Endothelial cell (in vitro differentiated cells): ENCODE measurements at regions not wholly inside any gene's neighbourhood (a gene's known extent, or its start where the extent isn't known, plus 50 kb on each side); places are given as distances from the start of the nearest gene placed in this dataset.

Source experiments
- DNase-seq: peaks from one replicate; pipeline ENCODE4 v3.0.0; 2021; ENCODE audit warnings: low spot score
- H3K27ac Mint-ChIP-seq: one replicate; pipeline ENCODE4 v1.8.0; 2021; ENCODE audit warnings: mixed read lengths, inconsistent platforms; ENCODE audit not compliant: unreplicated experiment
- H3K27me3 Mint-ChIP-seq: one replicate; pipeline ENCODE4 v1.8.0; 2021; ENCODE audit warnings: mild to moderate bottlenecking, moderate library complexity, mixed read lengths, inconsistent platforms; ENCODE audit not compliant: unreplicated experiment
- H3K36me3 Mint-ChIP-seq: one replicate; pipeline ENCODE4 v1.8.0; 2021; ENCODE audit warnings: mild to moderate bottlenecking, low read depth, mixed read lengths, inconsistent platforms; ENCODE audit not compliant: unreplicated experiment
- H3K4me1 Mint-ChIP-seq: one replicate; pipeline ENCODE4 v1.8.0; 2021; ENCODE audit warnings: mild to moderate bottlenecking, mixed read lengths, inconsistent platforms; ENCODE audit not compliant: unreplicated experiment
- H3K4me3 Mint-ChIP-seq: one replicate; pipeline ENCODE4 v1.8.0; 2021; ENCODE audit warnings: mild to moderate bottlenecking, mixed read lengths, inconsistent platforms; ENCODE audit not compliant: unreplicated experiment
- H3K9me3 Mint-ChIP-seq: one replicate; pipeline ENCODE4 v1.8.0; 2021; ENCODE audit warnings: mixed read lengths, inconsistent platforms; ENCODE audit not compliant: unreplicated experiment
- TF ChIP-seq, protein P1 (sequence below): fragments of 200-600 bp; sonication (generic); IDR thresholded peaks from one replicate; pipeline ENCODE4 v1.5.0; 2021; ENCODE audit warnings: antibody characterized with exemption; ENCODE audit not compliant: unreplicated experiment

DNA sequence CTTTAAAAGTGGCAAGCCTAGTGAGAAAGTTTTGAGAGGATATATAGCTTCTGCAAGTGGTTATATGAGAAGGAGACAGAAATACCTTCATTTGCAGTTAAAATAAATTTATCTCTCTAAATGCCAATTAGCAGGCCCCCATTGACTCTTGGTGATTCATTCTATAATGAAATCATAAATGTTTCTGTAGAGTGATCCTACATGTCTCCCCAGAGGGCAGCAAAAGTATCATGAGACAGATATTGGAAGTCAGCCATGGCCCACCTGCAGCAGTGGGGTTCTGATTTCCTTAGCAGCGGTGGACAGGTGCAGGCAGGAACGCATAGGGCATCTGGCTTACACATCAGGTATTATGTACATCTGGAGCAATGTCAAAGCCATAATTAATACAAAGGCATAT is 385.4 kb upstream of the SLC10A2 start:
- Mint-ChIP-seq H3K27me3 (peaks cover 2% of the 10 kb centered on the region), H3K4me3 (no peak overlapping the region), H3K4me1 (no peaks in the 10 kb centered on the region), H3K36me3 (no peaks in the 10 kb centered on the region), H3K9me3 (no peaks in the 10 kb centered on the region), H3K27ac (no peak overlapping the region)
- TF ChIP-seq, protein P1, sequence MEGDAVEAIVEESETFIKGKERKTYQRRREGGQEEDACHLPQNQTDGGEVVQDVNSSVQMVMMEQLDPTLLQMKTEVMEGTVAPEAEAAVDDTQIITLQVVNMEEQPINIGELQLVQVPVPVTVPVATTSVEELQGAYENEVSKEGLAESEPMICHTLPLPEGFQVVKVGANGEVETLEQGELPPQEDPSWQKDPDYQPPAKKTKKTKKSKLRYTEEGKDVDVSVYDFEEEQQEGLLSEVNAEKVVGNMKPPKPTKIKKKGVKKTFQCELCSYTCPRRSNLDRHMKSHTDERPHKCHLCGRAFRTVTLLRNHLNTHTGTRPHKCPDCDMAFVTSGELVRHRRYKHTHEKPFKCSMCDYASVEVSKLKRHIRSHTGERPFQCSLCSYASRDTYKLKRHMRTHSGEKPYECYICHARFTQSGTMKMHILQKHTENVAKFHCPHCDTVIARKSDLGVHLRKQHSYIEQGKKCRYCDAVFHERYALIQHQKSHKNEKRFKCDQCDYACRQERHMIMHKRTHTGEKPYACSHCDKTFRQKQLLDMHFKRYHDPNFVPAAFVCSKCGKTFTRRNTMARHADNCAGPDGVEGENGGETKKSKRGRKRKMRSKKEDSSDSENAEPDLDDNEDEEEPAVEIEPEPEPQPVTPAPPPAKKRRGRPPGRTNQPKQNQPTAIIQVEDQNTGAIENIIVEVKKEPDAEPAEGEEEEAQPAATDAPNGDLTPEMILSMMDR, result no peak
- DNase-seq, result no peak

DNA sequence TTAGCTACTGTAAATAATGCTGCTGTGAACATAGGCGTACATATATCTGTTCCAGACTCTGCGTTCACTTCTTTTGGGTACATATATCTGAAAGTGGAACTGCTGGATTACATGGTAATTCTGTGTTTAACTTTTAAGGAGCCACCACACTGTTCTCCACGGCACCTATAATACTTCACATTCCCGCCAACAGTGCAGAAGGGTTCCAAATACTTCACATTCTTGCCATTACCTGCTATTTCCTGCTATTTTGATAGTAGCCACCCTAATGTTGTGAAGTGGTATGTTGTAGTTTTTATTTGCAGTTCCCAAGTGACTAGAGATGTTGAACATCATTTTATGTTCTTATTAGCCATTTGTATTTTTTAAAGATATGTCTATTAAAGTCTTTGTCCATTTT is 377.4 kb upstream of the SLC10A2 start:
- H3K27ac Mint-ChIP-seq, result no peak overlapping the region
- DNase-seq, result no peak
- H3K36me3 Mint-ChIP-seq, result no peaks in the 10 kb centered on the region
- peaks cover 6% of the 10 kb centered on the region for H3K27me3 Mint-ChIP-seq
- no peaks in the 10 kb centered on the region for H3K9me3 Mint-ChIP-seq
- H3K4me3 Mint-ChIP-seq, result no peak overlapping the region
- TF ChIP-seq, protein P1, result no peak
- no peaks in the 10 kb centered on the region for H3K4me1 Mint-ChIP-seq

DNA sequence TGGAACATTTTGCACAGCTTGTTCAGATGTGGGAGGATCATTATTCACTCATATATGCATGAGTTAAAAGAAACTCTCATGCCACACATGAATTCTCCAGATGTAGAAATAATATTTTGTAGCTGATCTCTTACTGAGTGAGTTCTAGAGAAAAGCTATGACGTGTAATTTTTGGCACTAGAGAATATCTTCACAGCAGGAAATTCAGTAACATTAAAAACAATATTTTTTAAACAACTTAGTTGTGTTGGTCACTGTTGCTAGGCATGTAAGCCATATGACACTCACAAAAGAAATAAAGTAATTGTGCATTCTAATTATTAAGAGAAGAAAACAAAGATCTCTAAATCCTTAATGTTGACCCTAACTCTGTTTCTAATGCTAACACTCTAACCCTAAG is 371.4 kb upstream of the SLC10A2 start:
- Mint-ChIP-seq H3K4me1 (no peaks in the 10 kb centered on the region), H3K27me3 (peaks cover 7% of the 10 kb centered on the region), H3K4me3 (no peak overlapping the region), H3K9me3 (no peaks in the 10 kb centered on the region), H3K36me3 (no peaks in the 10 kb centered on the region), H3K27ac (no peak overlapping the region)
- DNase-seq, result no peak
- TF ChIP-seq, protein P1, result no peak

DNA sequence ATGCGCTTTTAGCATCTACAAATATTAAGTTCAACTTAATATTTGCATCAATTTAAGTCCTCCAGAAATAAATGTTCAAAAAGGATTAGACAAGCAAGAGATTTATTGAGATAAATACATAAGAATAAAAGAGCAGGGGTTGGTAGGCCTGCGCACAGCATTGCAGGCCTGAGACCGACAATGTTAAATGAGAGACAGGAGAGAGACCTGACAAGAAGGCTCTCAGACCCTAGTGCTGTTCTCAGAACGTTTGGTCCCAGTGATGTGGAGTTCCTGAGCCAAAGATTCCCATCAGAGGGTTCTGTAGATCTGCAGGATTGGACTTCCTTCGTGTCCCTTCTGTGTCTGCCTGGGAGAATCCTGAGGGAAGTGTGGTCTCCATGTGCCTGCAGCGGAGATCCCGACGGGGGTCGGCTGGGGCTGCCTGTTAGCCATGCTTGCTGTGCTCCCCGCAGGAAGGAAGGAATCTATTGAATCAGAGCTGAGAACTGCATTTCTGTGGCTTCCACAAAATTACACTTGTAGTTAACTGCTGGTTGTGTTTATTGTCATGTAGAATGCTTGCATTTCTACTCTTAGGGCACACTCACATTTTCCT is 369.9 kb upstream of the SLC10A2 start:
- H3K9me3 Mint-ChIP-seq, result no peaks in the 10 kb centered on the region
- DNase-seq, result no peak
- H3K27ac Mint-ChIP-seq, result no peak overlapping the region
- H3K27me3 Mint-ChIP-seq, result peaks cover 6% of the 10 kb centered on the region
- H3K4me3 Mint-ChIP-seq, result no peak overlapping the region
- no peaks in the 10 kb centered on the region for H3K36me3 Mint-ChIP-seq
- H3K4me1 Mint-ChIP-seq, result no peaks in the 10 kb centered on the region
- TF ChIP-seq, protein P1, result no peak

DNA sequence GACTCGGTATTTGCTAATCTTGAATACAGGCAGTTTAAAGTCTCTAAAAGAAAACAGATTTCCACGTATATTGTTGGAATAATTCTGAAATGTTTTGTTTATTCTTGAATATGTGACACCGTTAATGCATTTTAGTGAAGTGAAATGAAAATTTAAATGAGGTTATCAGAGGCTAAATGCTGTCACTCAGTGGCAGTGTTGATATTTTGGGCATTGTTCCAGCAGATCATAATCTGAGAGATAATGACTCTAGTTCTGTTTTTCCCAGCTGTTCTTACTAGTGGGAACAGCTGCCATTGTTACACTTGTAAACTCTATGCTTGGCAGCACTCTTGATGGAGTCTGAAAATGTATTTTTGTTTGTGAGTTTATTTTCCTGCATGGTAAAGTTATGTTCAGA is 365.6 kb upstream of the SLC10A2 start:
- Mint-ChIP-seq H3K27ac (no peak overlapping the region), H3K4me1 (no peaks in the 10 kb centered on the region), H3K9me3 (no peaks in the 10 kb centered on the region), H3K36me3 (no peaks in the 10 kb centered on the region), H3K27me3 (peaks cover 1% of the 10 kb centered on the region), H3K4me3 (no peak overlapping the region)
- no peak for DNase-seq
- TF ChIP-seq, protein P1, result no peak
